HEK293T (cell line): ENCODE measurements at regions not wholly inside any gene's neighbourhood (a gene's known extent, or its start where the extent isn't known, plus 50 kb on each side); places are given as distances from the start of the nearest gene placed in this dataset.
A peak's percentile ranks its signal among the peaks of the same experiment; 100 is the strongest.
"Not testable (repeated sequence)": the region's sequence is repeated elsewhere in the genome, so short reads cannot be mapped to it uniquely, and the experiment has no call there.

ENCODE experiments used
- CTCF ChIA-PET: fragments of 350-600 bp; formaldehyde crosslinking; extraction: SDS; loops from one replicate; lab custom pipeline; 2021; ENCODE audit warnings: antibody characterized with exemption, inconsistent platforms; lab: Yijun Ruan, JAX
- POLR2A ChIA-PET: fragments of 350-600 bp; formaldehyde crosslinking; extraction: SDS; loops from one replicate; lab custom pipeline; 2020; ENCODE audit warnings: antibody characterized with exemption, inconsistent platforms; lab: Yijun Ruan, JAX
- DNase-seq: peaks from one replicate; pipeline ENCODE4 v3.0.0; 2012; ENCODE audit warnings: mixed read lengths; ENCODE audit errors: extremely low spot score
- ARNT ChIP-seq: fragments of 450-650 bp; IDR thresholded peaks from 2 replicates; pipeline ENCODE4 v1.6.1; 2017; ENCODE audit warnings: mild to moderate bottlenecking
- BHLHE40 ChIP-seq: fragments of 450-650 bp; IDR thresholded peaks from 2 replicates; pipeline ENCODE4 v1.6.1; 2016; ENCODE audit warnings: mild to moderate bottlenecking, moderate library complexity, borderline replicate concordance
- CTBP1 ChIP-seq: fragments of 450-650 bp; IDR thresholded peaks from 2 replicates; pipeline ENCODE4 v1.6.1; 2016; ENCODE audit warnings: borderline replicate concordance
- ELF4 ChIP-seq: fragments of 450-650 bp; IDR thresholded peaks from 2 replicates; pipeline ENCODE4 v1.6.1; 2017; ENCODE audit warnings: antibody characterized with exemption
- FOXA1 ChIP-seq: fragments of 450-650 bp; IDR thresholded peaks from 2 replicates; pipeline ENCODE4 v1.6.1; 2016; ENCODE audit warnings: mild to moderate bottlenecking
- FOXK2 ChIP-seq: fragments of 450-650 bp; IDR thresholded peaks from 2 replicates; pipeline ENCODE4 v1.6.1; 2016; ENCODE audit warnings: mild to moderate bottlenecking
- FOXM1 ChIP-seq: fragments of 450-650 bp; IDR thresholded peaks from 2 replicates; pipeline ENCODE4 v1.6.1; 2017; ENCODE audit warnings: mild to moderate bottlenecking, borderline replicate concordance
- HDGF ChIP-seq: fragments of 450-650 bp; IDR thresholded peaks from 2 replicates; pipeline ENCODE4 v1.6.1; 2017; ENCODE audit warnings: antibody characterized with exemption, borderline replicate concordance
- L3MBTL2 ChIP-seq: fragments of 450-650 bp; conservative IDR thresholded peaks from 2 replicates; pipeline ENCODE4 v1.6.1; 2016; ENCODE audit warnings: mild to moderate bottlenecking
- LEF1 ChIP-seq: fragments of 450-650 bp; IDR thresholded peaks from 2 replicates; pipeline ENCODE4 v1.6.1; 2017; ENCODE audit warnings: mild to moderate bottlenecking, borderline replicate concordance
- NFRKB ChIP-seq: fragments of 450-650 bp; IDR thresholded peaks from 2 replicates; pipeline ENCODE4 v1.6.1; 2016; ENCODE audit warnings: mild to moderate bottlenecking, moderate library complexity
- PKNOX1 ChIP-seq: fragments of 450-650 bp; IDR thresholded peaks from 2 replicates; pipeline ENCODE4 v1.6.1; 2016
- SP1 ChIP-seq: fragments of 450-650 bp; IDR thresholded peaks from 2 replicates; pipeline ENCODE4 v1.6.1; 2017
- SUZ12 ChIP-seq: fragments of 450-650 bp; IDR thresholded peaks from 2 replicates; pipeline ENCODE4 v1.6.1; 2016; ENCODE audit warnings: mild to moderate bottlenecking
- TARDBP ChIP-seq: fragments of 450-650 bp; IDR thresholded peaks from 2 replicates; pipeline ENCODE4 v1.6.1; 2016
- ZNF384 ChIP-seq: fragments of 450-650 bp; IDR thresholded peaks from 2 replicates; pipeline ENCODE4 v1.6.1; 2016

DNA sequence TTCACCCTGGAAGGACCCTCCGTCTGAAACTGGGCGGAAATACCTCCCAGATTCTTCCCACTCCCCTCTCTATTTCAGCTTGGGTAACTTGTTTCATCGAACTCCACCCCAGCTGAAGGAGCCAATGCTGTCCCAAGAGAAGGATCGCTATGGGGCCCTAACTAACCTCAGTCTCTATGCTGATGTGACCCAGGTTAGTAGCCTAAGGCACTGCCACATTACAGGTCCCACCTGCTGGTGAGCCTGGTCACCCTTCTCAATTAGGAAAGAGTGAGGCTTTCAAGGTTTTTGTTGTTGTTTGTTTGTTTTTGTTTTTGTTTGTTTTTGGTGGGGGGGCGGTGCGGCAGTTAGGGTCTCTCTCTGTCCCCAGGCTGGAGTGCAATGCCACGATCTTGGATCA, 168.4 kb downstream of the OR2B2 start:
- DNase-seq = no peak
- TF ChIP-seq TARDBP (no peak), FOXM1 (no peak), SP1 (no peak), CTBP1 (no peak), SUZ12 (no peak), PKNOX1 (no peak), L3MBTL2 (no peak), FOXA1 (no peak), HDGF (no peak), ELF4 (no peak)
- CTCF ChIA-PET = no interaction called here
- POLR2A ChIA-PET = no interaction called here

GRCh38 chr6:27742833-27743573, 169.2 kb downstream of the OR2B2 start:
- POLR2A ChIA-PET = interaction anchor here (0.8 kb wide), 1 partner anchor 49 kb away, joined by 3 read pairs; no protein-coding TSS in a partner anchor
- TF ChIP-seq CTBP1 (no peak), PKNOX1 (peak; percentile 72; the same call in 1 of the 2 replicates)
- CTCF ChIA-PET = no interaction called here
- no peak for DNase-seq

GRCh38 chr6:27739902-27740301, 172.3 kb downstream of the OR2B2 start:
- POLR2A ChIA-PET, DNase-seq, CTCF ChIA-PET: not testable (repeated sequence)

GRCh38 chr6:27736686-27737085, 175.5 kb downstream of the OR2B2 start:
- POLR2A ChIA-PET = no interaction called here
- CTCF ChIA-PET = no interaction called here

GRCh38 chr6:27728442-27728841, 183.8 kb downstream of the OR2B2 start:
- POLR2A ChIA-PET = no interaction called here
- CTCF ChIA-PET = no interaction called here
- TF ChIP-seq FOXA1 (no peak), FOXM1 (no peak), NFRKB (no peak), ZNF384 (no peak), ELF4 (no peak), BHLHE40 (no peak), SUZ12 (no peak), L3MBTL2 (no peak), ARNT (no peak), FOXK2 (no peak), TARDBP (no peak), HDGF (no peak), LEF1 (no peak), CTBP1 (no peak), PKNOX1 (no peak)
- no peak for DNase-seq

More at GRCh38 chr6:27736686-27737085, 175.5 kb downstream of the OR2B2 start:
- no peak for DNase-seq
- TF ChIP-seq SP1 (no peak), CTBP1 (no peak), ZNF384 (no peak), FOXK2 (no peak), FOXM1 (no peak), ELF4 (no peak), HDGF (no peak), TARDBP (no peak), L3MBTL2 (no peak), SUZ12 (no peak)

DNA sequence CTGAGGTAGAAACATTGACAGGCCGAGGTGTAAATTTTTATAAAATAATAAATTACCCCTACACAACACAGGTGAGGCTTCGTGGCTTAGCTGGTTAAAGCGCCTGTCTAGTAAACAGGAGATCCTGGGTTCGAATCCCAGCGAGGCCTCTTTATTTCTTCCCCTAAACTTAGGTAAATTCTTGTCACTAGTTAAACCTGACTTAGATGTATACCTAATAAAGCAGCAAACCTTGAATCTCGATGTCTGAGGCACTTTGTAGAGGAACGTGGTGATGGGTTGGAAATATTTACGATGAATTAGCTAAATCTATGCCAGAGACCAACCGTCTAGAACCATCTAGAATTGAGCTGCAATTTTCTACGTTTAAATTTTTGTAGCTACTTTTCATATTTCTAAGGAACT, 185.6 kb downstream of the OR2B2 start:
- peak; percentile 14 for DNase-seq
- TF ChIP-seq SUZ12 (no peak), FOXM1 (no peak), LEF1 (no peak), CTBP1 (no peak), ELF4 (no peak), ARNT (no peak), FOXK2 (no peak), TARDBP (no peak), L3MBTL2 (no peak), HDGF (no peak), SP1 (no peak), NFRKB (no peak), BHLHE40 (no peak), FOXA1 (no peak), ZNF384 (no peak), PKNOX1 (no peak)
- CTCF ChIA-PET = interaction anchor here (1.5 kb wide), 1 partner anchor 25 kb away, joined by 9 read pairs; no protein-coding TSS in a partner anchor
- POLR2A ChIA-PET = no interaction called here
